ENCODE measurements at regions not wholly inside any gene's neighbourhood (a gene's known extent, or its start where the extent isn't known, plus 50 kb on each side); places are given as distances from the start of the nearest gene placed in this dataset.

- TF ChIP-seq CTCF (IDR thresholded peaks at IDR 0.05; ENCODE audit: insufficient read depth, low read depth, low read length) = no peak
- no peak for TF ChIP-seq EZH2 (IDR thresholded peaks at IDR 0.05; ENCODE audit: insufficient read depth, low read length)
Measured at GRCh38 chr16:79274264-79274663, 326.3 kb downstream of the MAF start.
